ENCODE measurements at regions not wholly inside any gene's neighbourhood (a gene's known extent, or its start where the extent isn't known, plus 50 kb on each side); places are given as distances from the start of the nearest gene placed in this dataset.

- H3K9me2 ChIP-seq (replicated peaks; ENCODE audit: insufficient read depth, low read length) = no peaks in the 10 kb centered on the region
- H3K9me3 ChIP-seq (replicated peaks; ENCODE audit: insufficient read depth, low read length) = no peaks in the 10 kb centered on the region
- TF ChIP-seq EZH2phosphoT487 (IDR thresholded peaks at IDR 0.05; ENCODE audit: low read length) (no peak), EZH2 (optimal IDR thresholded peaks at IDR 0.05; ENCODE audit: low read depth, low read length) (no peak), CTCF (IDR thresholded peaks at IDR 0.05; ENCODE audit: low read length) (no peak)
- DNase-seq = no peak
- no peak overlapping the region for H3K27ac ChIP-seq (ENCODE audit: low read length)
- no peak overlapping the region for H3K4me2 ChIP-seq (ENCODE audit: low read depth, low read length)
- no peak overlapping the region for H3K4me3 ChIP-seq (ENCODE audit: low read length)
- H3K27me3 ChIP-seq (replicated peaks; ENCODE audit: insufficient read depth, low read length) = no peaks in the 10 kb centered on the region
- H3F3A ChIP-seq (ENCODE audit: insufficient read depth, low read length) = no peaks in the 10 kb centered on the region
- no peak overlapping the region for H2AFZ ChIP-seq (ENCODE audit: low read length)
- no peak overlapping the region for H3K9ac ChIP-seq (ENCODE audit: low read length)
- no peaks in the 10 kb centered on the region for H3K36me3 ChIP-seq (replicated peaks; ENCODE audit: insufficient read depth, low read length)
- H3K79me2 ChIP-seq (ENCODE audit: low read length) = no peaks in the 10 kb centered on the region
- H4K20me1 ChIP-seq (ENCODE audit: insufficient read depth, low read length) = no peaks in the 10 kb centered on the region
- H3K4me1 ChIP-seq (ENCODE audit: low read length) = peaks cover 27% of the 10 kb centered on the region
Observed at GRCh38 chr11:10639350-10639749, 54.2 kb downstream of the IRAG1 start.

- no peak overlapping the region for H3K4me3 ChIP-seq (ENCODE audit: low read length)
- H3K79me2 ChIP-seq (ENCODE audit: low read length) = no peaks in the 10 kb centered on the region
- H4K20me1 ChIP-seq (ENCODE audit: insufficient read depth, low read length) = no peaks in the 10 kb centered on the region
- DNase-seq = no peak
- no peaks in the 10 kb centered on the region for H3K36me3 ChIP-seq (replicated peaks; ENCODE audit: insufficient read depth, low read length)
- peaks cover 36% of the 10 kb centered on the region for H3K4me1 ChIP-seq (ENCODE audit: low read length)
- no peaks in the 10 kb centered on the region for H3K27me3 ChIP-seq (replicated peaks; ENCODE audit: insufficient read depth, low read length)
- no peaks in the 10 kb centered on the region for H3K9me2 ChIP-seq (replicated peaks; ENCODE audit: insufficient read depth, low read length)
- H3K27ac ChIP-seq (ENCODE audit: low read length) = no peak overlapping the region
- no peak overlapping the region for H3K4me2 ChIP-seq (ENCODE audit: low read depth, low read length)
- no peaks in the 10 kb centered on the region for H3K9me3 ChIP-seq (replicated peaks; ENCODE audit: insufficient read depth, low read length)
- no peak overlapping the region for H2AFZ ChIP-seq (ENCODE audit: low read length)
- H3K9ac ChIP-seq (ENCODE audit: low read length) = no peak overlapping the region
- no peaks in the 10 kb centered on the region for H3F3A ChIP-seq (ENCODE audit: insufficient read depth, low read length)
- TF ChIP-seq EZH2phosphoT487 (IDR thresholded peaks at IDR 0.05; ENCODE audit: low read length) = no peak
- no peak for TF ChIP-seq CTCF (IDR thresholded peaks at IDR 0.05; ENCODE audit: low read length)
- no peak for TF ChIP-seq EZH2 (optimal IDR thresholded peaks at IDR 0.05; ENCODE audit: low read depth, low read length)
Observed at GRCh38 chr11:10638316-10638925, 55.1 kb downstream of the IRAG1 start.

DNA sequence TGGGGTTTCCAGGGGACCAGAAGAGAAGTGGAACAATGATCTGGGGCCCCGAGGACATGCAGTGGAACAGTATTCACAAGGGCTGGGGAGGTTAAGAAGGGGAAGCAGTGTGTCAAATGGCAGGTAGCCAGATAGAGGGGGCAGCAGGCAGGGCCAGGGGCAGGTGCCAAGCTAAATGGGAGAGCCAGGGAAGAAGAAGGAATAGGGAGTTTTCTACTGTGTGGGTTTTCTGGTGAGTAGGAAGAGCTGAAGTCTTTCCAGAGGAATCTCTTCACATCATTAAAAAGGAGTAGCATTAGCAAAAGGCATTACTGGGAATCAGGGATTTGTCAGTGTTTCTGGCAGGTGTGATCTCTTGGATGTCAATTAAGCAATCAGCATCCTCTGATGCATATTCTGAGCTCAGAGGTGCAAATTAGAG, 55.8 kb downstream of the IRAG1 start:
- Histone ChIP-seq H3K4me2 (ENCODE audit: low read depth, low read length) (no peak overlapping the region), H3K9ac (ENCODE audit: low read length) (no peak overlapping the region), H3K9me2 (replicated peaks; ENCODE audit: insufficient read depth, low read length) (no peaks in the 10 kb centered on the region), H2AFZ (ENCODE audit: low read length) (no peak overlapping the region), H3F3A (ENCODE audit: insufficient read depth, low read length) (no peaks in the 10 kb centered on the region), H4K20me1 (ENCODE audit: insufficient read depth, low read length) (no peaks in the 10 kb centered on the region), H3K79me2 (ENCODE audit: low read length) (no peaks in the 10 kb centered on the region), H3K4me3 (ENCODE audit: low read length) (no peak overlapping the region), H3K27me3 (replicated peaks; ENCODE audit: insufficient read depth, low read length) (no peaks in the 10 kb centered on the region), H3K9me3 (replicated peaks; ENCODE audit: insufficient read depth, low read length) (no peaks in the 10 kb centered on the region), H3K27ac (ENCODE audit: low read length) (no peak overlapping the region), H3K4me1 (ENCODE audit: low read length) (peaks cover 39% of the 10 kb centered on the region), H3K36me3 (replicated peaks; ENCODE audit: insufficient read depth, low read length) (no peaks in the 10 kb centered on the region)
- DNase-seq = no peak
- TF ChIP-seq EZH2phosphoT487 (IDR thresholded peaks at IDR 0.05; ENCODE audit: low read length) = no peak
- TF ChIP-seq CTCF (IDR thresholded peaks at IDR 0.05; ENCODE audit: low read length) = no peak
- no peak for TF ChIP-seq EZH2 (optimal IDR thresholded peaks at IDR 0.05; ENCODE audit: low read depth, low read length)

All from MM.1S (cell line).